HepG2 (cell line): ENCODE measurements at regions not wholly inside any gene's neighbourhood (a gene's known extent, or its start where the extent isn't known, plus 50 kb on each side); places are given as distances from the start of the nearest gene placed in this dataset.

Experiments
- DR1 ChIP-seq: sonication (generic); formaldehyde crosslinking; IDR thresholded peaks from 2 replicates; pipeline ENCODE4 v1.8.0; 2021; ENCODE audit warnings: mild to moderate bottlenecking, missing genetic modification reagents, inconsistent platforms
- GFI1 ChIP-seq: sonication (generic); formaldehyde crosslinking; IDR thresholded peaks from 2 replicates; pipeline ENCODE4 v1.5.0; 2020; ENCODE audit warnings: missing genetic modification reagents, mild to moderate bottlenecking, borderline replicate concordance
- JDP2 ChIP-seq: sonication (generic); formaldehyde crosslinking; IDR thresholded peaks from 2 replicates; pipeline ENCODE4 v1.8.1; 2022; ENCODE audit warnings: missing genetic modification reagents, borderline replicate concordance
- KIAA2018 ChIP-seq: sonication (generic); formaldehyde crosslinking; IDR thresholded peaks from 2 replicates; pipeline ENCODE4 v1.5.0; 2020; ENCODE audit warnings: mild to moderate bottlenecking, missing genetic modification reagents, borderline replicate concordance
- RARG ChIP-seq: sonication (generic); formaldehyde crosslinking; IDR thresholded peaks from 2 replicates; pipeline ENCODE4 v1.4.0; 2020; ENCODE audit warnings: low read depth, mild to moderate bottlenecking, missing genetic modification reagents
- SAP130 ChIP-seq: IDR thresholded peaks from 2 replicates; pipeline ENCODE4 v1.6.1; 2016; ENCODE audit warnings: low read depth
- TBX3 ChIP-seq: fragments of 450-650 bp; IDR thresholded peaks from 2 replicates; pipeline ENCODE4 v1.6.1; 2017; ENCODE audit warnings: antibody characterized with exemption, mild to moderate bottlenecking, inconsistent platforms, borderline replicate concordance
- TEAD3 ChIP-seq: optimal IDR thresholded peaks from 2 replicates; pipeline ENCODE3; 2016; ENCODE audit warnings: borderline replicate concordance
- TGIF2 ChIP-seq: IDR thresholded peaks from 2 replicates; pipeline ENCODE4 v1.6.1; 2016; ENCODE audit warnings: control low read depth, missing compliant biosample characterization
- ZNF331 ChIP-seq: sonication (generic); formaldehyde crosslinking; IDR thresholded peaks from 2 replicates; pipeline ENCODE4 v1.4.0; 2020; ENCODE audit warnings: missing genetic modification reagents
- ZNF414 ChIP-seq: sonication (generic); formaldehyde crosslinking; IDR thresholded peaks from 2 replicates; pipeline ENCODE4 v1.5.0; 2020; ENCODE audit warnings: missing genetic modification reagents
- ZNF713 ChIP-seq: sonication (generic); formaldehyde crosslinking; IDR thresholded peaks from 2 replicates; pipeline ENCODE4 v1.4.0; 2020; ENCODE audit warnings: mild to moderate bottlenecking, missing genetic modification reagents
- ZNF788 ChIP-seq: sonication (generic); formaldehyde crosslinking; IDR thresholded peaks from 2 replicates; pipeline ENCODE4 v1.5.0; 2020; ENCODE audit warnings: mild to moderate bottlenecking, missing genetic modification reagents, borderline replicate concordance
- ZNF850 ChIP-seq: sonication (generic); formaldehyde crosslinking; conservative IDR thresholded peaks from 2 replicates; pipeline ENCODE4 v1.9.0; 2021; ENCODE audit warnings: mild to moderate bottlenecking, missing genetic modification reagents
- TF ChIP-seq, protein P1 (sequence below): sonication (generic); formaldehyde crosslinking; IDR thresholded peaks from 2 replicates; pipeline ENCODE4 v1.4.0; 2020; ENCODE audit warnings: missing genetic modification reagents
- TF ChIP-seq, protein P2 (sequence below): sonication (generic); formaldehyde crosslinking; IDR thresholded peaks from 2 replicates; pipeline ENCODE4 v1.4.0; 2020; ENCODE audit warnings: missing genetic modification reagents

- TF ChIP-seq DR1 (CRISPR knock-in tag): no peak
- TF ChIP-seq ZNF850 (CRISPR knock-in tag): no peak
- TF ChIP-seq RARG (CRISPR knock-in tag): no peak
- TF ChIP-seq GFI1 (CRISPR knock-in tag): peak; percentile 39; the same call in 1 of the 2 replicates
- no peak for TF ChIP-seq TGIF2 (CRISPR knock-in tag)
- no peak for TF ChIP-seq ZNF414 (CRISPR knock-in tag)
- TF ChIP-seq ZNF713: no peak
- peak; percentile 56 for TF ChIP-seq TEAD3 (CRISPR knock-in tag)
- no peak for TF ChIP-seq KIAA2018 (CRISPR knock-in tag)
- TF ChIP-seq, protein P1, sequence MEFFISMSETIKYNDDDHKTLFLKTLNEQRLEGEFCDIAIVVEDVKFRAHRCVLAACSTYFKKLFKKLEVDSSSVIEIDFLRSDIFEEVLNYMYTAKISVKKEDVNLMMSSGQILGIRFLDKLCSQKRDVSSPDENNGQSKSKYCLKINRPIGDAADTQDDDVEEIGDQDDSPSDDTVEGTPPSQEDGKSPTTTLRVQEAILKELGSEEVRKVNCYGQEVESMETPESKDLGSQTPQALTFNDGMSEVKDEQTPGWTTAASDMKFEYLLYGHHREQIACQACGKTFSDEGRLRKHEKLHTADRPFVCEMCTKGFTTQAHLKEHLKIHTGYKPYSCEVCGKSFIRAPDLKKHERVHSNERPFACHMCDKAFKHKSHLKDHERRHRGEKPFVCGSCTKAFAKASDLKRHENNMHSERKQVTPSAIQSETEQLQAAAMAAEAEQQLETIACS (CRISPR knock-in tag): no peak
- TF ChIP-seq, protein P2, sequence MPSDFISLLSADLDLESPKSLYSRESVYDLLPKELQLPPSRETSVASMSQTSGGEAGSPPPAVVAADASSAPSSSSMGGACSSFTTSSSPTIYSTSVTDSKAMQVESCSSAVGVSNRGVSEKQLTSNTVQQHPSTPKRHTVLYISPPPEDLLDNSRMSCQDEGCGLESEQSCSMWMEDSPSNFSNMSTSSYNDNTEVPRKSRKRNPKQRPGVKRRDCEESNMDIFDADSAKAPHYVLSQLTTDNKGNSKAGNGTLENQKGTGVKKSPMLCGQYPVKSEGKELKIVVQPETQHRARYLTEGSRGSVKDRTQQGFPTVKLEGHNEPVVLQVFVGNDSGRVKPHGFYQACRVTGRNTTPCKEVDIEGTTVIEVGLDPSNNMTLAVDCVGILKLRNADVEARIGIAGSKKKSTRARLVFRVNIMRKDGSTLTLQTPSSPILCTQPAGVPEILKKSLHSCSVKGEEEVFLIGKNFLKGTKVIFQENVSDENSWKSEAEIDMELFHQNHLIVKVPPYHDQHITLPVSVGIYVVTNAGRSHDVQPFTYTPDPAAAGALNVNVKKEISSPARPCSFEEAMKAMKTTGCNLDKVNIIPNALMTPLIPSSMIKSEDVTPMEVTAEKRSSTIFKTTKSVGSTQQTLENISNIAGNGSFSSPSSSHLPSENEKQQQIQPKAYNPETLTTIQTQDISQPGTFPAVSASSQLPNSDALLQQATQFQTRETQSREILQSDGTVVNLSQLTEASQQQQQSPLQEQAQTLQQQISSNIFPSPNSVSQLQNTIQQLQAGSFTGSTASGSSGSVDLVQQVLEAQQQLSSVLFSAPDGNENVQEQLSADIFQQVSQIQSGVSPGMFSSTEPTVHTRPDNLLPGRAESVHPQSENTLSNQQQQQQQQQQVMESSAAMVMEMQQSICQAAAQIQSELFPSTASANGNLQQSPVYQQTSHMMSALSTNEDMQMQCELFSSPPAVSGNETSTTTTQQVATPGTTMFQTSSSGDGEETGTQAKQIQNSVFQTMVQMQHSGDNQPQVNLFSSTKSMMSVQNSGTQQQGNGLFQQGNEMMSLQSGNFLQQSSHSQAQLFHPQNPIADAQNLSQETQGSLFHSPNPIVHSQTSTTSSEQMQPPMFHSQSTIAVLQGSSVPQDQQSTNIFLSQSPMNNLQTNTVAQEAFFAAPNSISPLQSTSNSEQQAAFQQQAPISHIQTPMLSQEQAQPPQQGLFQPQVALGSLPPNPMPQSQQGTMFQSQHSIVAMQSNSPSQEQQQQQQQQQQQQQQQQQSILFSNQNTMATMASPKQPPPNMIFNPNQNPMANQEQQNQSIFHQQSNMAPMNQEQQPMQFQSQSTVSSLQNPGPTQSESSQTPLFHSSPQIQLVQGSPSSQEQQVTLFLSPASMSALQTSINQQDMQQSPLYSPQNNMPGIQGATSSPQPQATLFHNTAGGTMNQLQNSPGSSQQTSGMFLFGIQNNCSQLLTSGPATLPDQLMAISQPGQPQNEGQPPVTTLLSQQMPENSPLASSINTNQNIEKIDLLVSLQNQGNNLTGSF (CRISPR knock-in tag): no peak
- no peak for TF ChIP-seq TBX3
- TF ChIP-seq ZNF331: peak; percentile 49; the same call in 1 of the 2 replicates
- no peak for TF ChIP-seq ZNF788 (CRISPR knock-in tag)
- no peak for TF ChIP-seq JDP2 (CRISPR knock-in tag)
- TF ChIP-seq SAP130 (CRISPR knock-in tag): peak; percentile 39
Measured at GRCh38 chr15:62858343-62858742, 184.2 kb upstream of the TPM1 start (continued).
